HCT116 (cell line): ENCODE measurements at regions not wholly inside any gene's neighbourhood (a gene's known extent, or its start where the extent isn't known, plus 50 kb on each side); places are given as distances from the start of the nearest gene placed in this dataset.

Source experiments
- ATAC-seq: fragments of 200-7000 bp; cut with Tn5 transposase; 2 replicates; pipeline ENCODE4 v1.9.1; 2020; ENCODE audit warnings: mild to moderate bottlenecking, moderate library complexity
- BruUV-seq: library from RNA; stranded (reverse); fragments of 400-500 nt; replicated peaks from 2 replicates; lab custom pipeline; 2021; lab: Mats Ljungman, UMichigan
- CTCF ChIA-PET: fragments of 300-600 bp; sonication (Branson Sonifier 250); formaldehyde crosslinking; loops from one replicate; lab custom pipeline; 2021; ENCODE audit warnings: antibody characterized with exemption; lab: Charles Lee
- POLR2A ChIA-PET: fragments of 300-600, 350-600 bp; sonication (Branson Sonifier 250); formaldehyde crosslinking; loops from one replicate; lab custom pipeline; 2021; ENCODE audit warnings: antibody characterized with exemption; lab: Charles Lee
- RAD21 ChIA-PET, 2 experiments: fragments of 300-600 bp; sonication (Branson Sonifier 250); formaldehyde crosslinking; loops; one replicate each; lab custom pipeline; 2023; ENCODE audit warnings: low total read pairs in 2 of 2; ENCODE audit not compliant: uncharacterized antibody in 2 of 2, unreplicated experiment in 2 of 2, low non-redundant PET in 1 of 2; lab: Charles Lee
- DNase-seq: peaks from one replicate; pipeline ENCODE4 v3.0.0-alpha.2; 2010; ENCODE audit warnings: low read depth, low spot score
- H2AFZ ChIP-seq: fragments of 200-600 bp; shearing (Covaris generic), sonication (generic); 2 replicates; pipeline ENCODE4 v1.6.1; 2017; ENCODE audit warnings: low read depth, mixed run types, mixed read lengths, antibody characterized with exemption, low read length; ENCODE audit not compliant: poor library complexity, severe bottlenecking
- H3K27ac ChIP-seq: 2 replicates; pipeline ENCODE4 v1.5.1; 2012; ENCODE audit warnings: low read depth, low read length
- H3K27me3 ChIP-seq: fragments of 200-600 bp; sonication (generic); 2 replicates; pipeline ENCODE4 v1.6.1; 2016; ENCODE audit warnings: mixed run types, low read length, mixed read lengths; ENCODE audit not compliant: insufficient read depth
- H3K36me3 ChIP-seq, 2 experiments: fragments of 200-500 bp in 1 of 2; fragments of 200-600 bp in 1 of 2; sonication (Bioruptor generic) in 1 of 2; sonication (generic) in 1 of 2; 2 replicates each; pipeline versions ENCODE4 v1.5.1 to v1.6.1; 2014 to 2016; ENCODE audit warnings: low read length in 2 of 2, inconsistent platforms in 1 of 2, mixed read lengths in 1 of 2, mixed run types in 1 of 2; ENCODE audit not compliant: insufficient read depth in 2 of 2, control insufficient read depth in 1 of 2
- H3K4me1 ChIP-seq, 2 experiments: fragments of 200-600 bp in 1 of 2; sonication (generic) in 1 of 2; 2 replicates each; pipeline versions ENCODE4 v1.5.1 to v1.6.1; 2012 to 2017; ENCODE audit warnings: low read length in 2 of 2, inconsistent platforms in 1 of 2, mild to moderate bottlenecking in 1 of 2, mixed read lengths in 1 of 2, mixed run types in 1 of 2, moderate library complexity in 1 of 2; ENCODE audit not compliant: insufficient read depth in 2 of 2, control insufficient read depth in 1 of 2
- H3K4me2 ChIP-seq: fragments of 200-600 bp; sonication (generic); 2 replicates; pipeline ENCODE4 v1.6.1; 2017; ENCODE audit warnings: mixed run types, low read length, mixed read lengths
- H3K4me3 ChIP-seq, 2 experiments: fragments of 200-600 bp in 1 of 2; sonication (generic) in 1 of 2; replicated peaks in 1 of 2; 2 replicates each; pipeline ENCODE4 v1.5.1; 2011 to 2016; ENCODE audit warnings: low read length in 2 of 2, control low read depth in 1 of 2, low read depth in 1 of 2, mild to moderate bottlenecking in 1 of 2, mixed read lengths in 1 of 2, mixed run types in 1 of 2
- H3K79me2 ChIP-seq: fragments of 200-600 bp; sonication (generic); 2 replicates; pipeline ENCODE4 v1.6.1; 2017; ENCODE audit warnings: mild to moderate bottlenecking, mixed run types, low read length, moderate library complexity, mixed read lengths; ENCODE audit not compliant: insufficient read depth
- H3K9ac ChIP-seq: fragments of 200-600 bp; sonication (generic); 2 replicates; pipeline ENCODE4 v1.6.1; 2016; ENCODE audit warnings: low read length, mixed read lengths
- H3K9me2 ChIP-seq: fragments of 200-600 bp; sonication (generic), shearing (Covaris generic); 2 replicates; pipeline ENCODE4 v1.6.1; 2017; ENCODE audit warnings: mixed run types, mild to moderate bottlenecking, moderate library complexity; ENCODE audit not compliant: insufficient read depth
- H3K9me3 ChIP-seq, 2 experiments: fragments of 200-500 bp in 1 of 2; fragments of 200-600 bp in 1 of 2; sonication (Bioruptor generic) in 1 of 2; sonication (generic) in 1 of 2; 2 replicates each; pipeline ENCODE4 v1.6.1; 2014 to 2017; ENCODE audit warnings: low read length in 2 of 2, mixed read lengths in 2 of 2, inconsistent platforms in 1 of 2, low read depth in 1 of 2, mild to moderate bottlenecking in 1 of 2, mixed run types in 1 of 2, moderate library complexity in 1 of 2; ENCODE audit not compliant: control insufficient read depth in 1 of 2, insufficient read depth in 1 of 2
- H4K20me1 ChIP-seq: fragments of 200-600 bp; sonication (generic), shearing (Covaris generic); 2 replicates; pipeline ENCODE4 v1.6.1; 2017; ENCODE audit warnings: mixed run types, mild to moderate bottlenecking, moderate library complexity; ENCODE audit not compliant: insufficient read depth
- CEBPB ChIP-seq: IDR thresholded peaks from 2 replicates; pipeline ENCODE4 v1.6.1; 2012; ENCODE audit warnings: low read depth
- EZH2 ChIP-seq: fragments of 200-600 bp; sonication (generic); IDR thresholded peaks from 2 replicates; pipeline ENCODE4 v1.6.1; 2017; ENCODE audit warnings: antibody characterized with exemption, mixed run types
- EZH2phosphoT487 ChIP-seq: fragments of 200-600 bp; IDR thresholded peaks from 2 replicates; pipeline ENCODE4 v1.6.1; 2018; ENCODE audit warnings: antibody characterized with exemption, borderline replicate concordance
- FOSL1 ChIP-seq: IDR thresholded peaks from 2 replicates; pipeline ENCODE4 v1.6.1; 2012; ENCODE audit warnings: low read depth
- JUND ChIP-seq: IDR thresholded peaks from 2 replicates; pipeline ENCODE4 v1.6.1; 2012
- POLR2AphosphoS5 ChIP-seq: IDR thresholded peaks from 2 replicates; pipeline ENCODE4 v1.6.1; 2011; ENCODE audit warnings: mild to moderate bottlenecking, low read depth, low read length, moderate library complexity
- SP1 ChIP-seq: IDR thresholded peaks from 2 replicates; pipeline ENCODE4 v1.6.1; 2012; ENCODE audit warnings: low read depth
- SRF ChIP-seq: IDR thresholded peaks from 2 replicates; pipeline ENCODE4 v1.6.1; 2012; ENCODE audit warnings: low read depth
- TCF7L2 ChIP-seq: IDR thresholded peaks from 2 replicates; pipeline ENCODE4 v1.7.0; 2011; ENCODE audit warnings: borderline replicate concordance, inconsistent platforms; ENCODE audit not compliant: insufficient read depth, insufficient read length; ENCODE audit errors: extremely low read depth
- YY1 ChIP-seq: IDR thresholded peaks from 2 replicates; pipeline ENCODE4 v1.6.1; 2011; ENCODE audit warnings: low read length, low read depth, moderate library complexity, mild to moderate bottlenecking; ENCODE audit not compliant: insufficient replicate concordance; ENCODE audit errors: extremely low read depth
- ZFX ChIP-seq: fragments of 450-650 bp; IDR thresholded peaks from 2 replicates; pipeline ENCODE4 v1.6.1; 2017
- intact Hi-C: fragments of 100-400 bp; cut with micrococcal nuclease; formaldehyde crosslinking; loops from 2 replicates; pipeline ENCODE4 v1.10.0; 2022
- TF ChIP-seq, protein P1 (sequence below): IDR thresholded peaks from 2 replicates; pipeline ENCODE4 v1.6.1; 2011; ENCODE audit warnings: mild to moderate bottlenecking, low read length, moderate library complexity; ENCODE audit not compliant: insufficient replicate concordance; ENCODE audit errors: extremely low read depth
- TF ChIP-seq, protein P2 (sequence below): IDR thresholded peaks from 2 replicates; pipeline ENCODE4 v1.6.1; 2012; ENCODE audit warnings: low read depth

DNA sequence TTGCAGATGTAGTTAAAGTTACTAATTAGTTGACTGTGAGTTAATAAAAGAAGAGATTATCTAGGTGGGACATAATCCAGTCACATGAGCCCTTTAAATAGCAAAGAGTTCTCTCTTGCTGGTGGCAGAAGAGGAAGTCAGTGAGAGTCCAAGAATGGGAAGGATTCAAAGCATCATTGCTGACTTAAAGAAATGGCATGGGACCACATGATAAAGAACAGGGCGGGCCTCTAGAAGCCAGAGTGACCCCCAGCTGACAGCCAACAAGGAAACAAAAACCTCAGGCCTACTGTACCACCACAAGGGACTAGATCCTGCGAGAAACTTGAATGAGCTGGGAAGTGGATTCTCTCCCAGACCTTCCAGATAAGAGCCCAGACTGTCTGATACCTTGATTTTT is 447.2 kb upstream of the CCDC54 start:
- POLR2A ChIA-PET, result no interaction called here
- H4K20me1 ChIP-seq, result no peaks in the 10 kb centered on the region
- no TSS peak for BruUV-seq
- H2AFZ ChIP-seq, result no peak overlapping the region
- no peak overlapping the region for H3K4me2 ChIP-seq
- H3K9me2 ChIP-seq, result no peaks in the 10 kb centered on the region
- H3K9ac ChIP-seq, result no peak overlapping the region
- DNase-seq (no peak), ATAC-seq (no peak)
- H3K79me2 ChIP-seq, result no peaks in the 10 kb centered on the region
- no peaks in the 10 kb centered on the region for H3K9me3 ChIP-seq
- H3K4me1 ChIP-seq, result no peaks in the 10 kb centered on the region
- RAD21 ChIA-PET, result no interaction called here
- CTCF ChIA-PET, result no interaction called here
- no peak for TF ChIP-seq POLR2AphosphoS5
- TF ChIP-seq SP1, result no peak
- TF ChIP-seq, protein P1, sequence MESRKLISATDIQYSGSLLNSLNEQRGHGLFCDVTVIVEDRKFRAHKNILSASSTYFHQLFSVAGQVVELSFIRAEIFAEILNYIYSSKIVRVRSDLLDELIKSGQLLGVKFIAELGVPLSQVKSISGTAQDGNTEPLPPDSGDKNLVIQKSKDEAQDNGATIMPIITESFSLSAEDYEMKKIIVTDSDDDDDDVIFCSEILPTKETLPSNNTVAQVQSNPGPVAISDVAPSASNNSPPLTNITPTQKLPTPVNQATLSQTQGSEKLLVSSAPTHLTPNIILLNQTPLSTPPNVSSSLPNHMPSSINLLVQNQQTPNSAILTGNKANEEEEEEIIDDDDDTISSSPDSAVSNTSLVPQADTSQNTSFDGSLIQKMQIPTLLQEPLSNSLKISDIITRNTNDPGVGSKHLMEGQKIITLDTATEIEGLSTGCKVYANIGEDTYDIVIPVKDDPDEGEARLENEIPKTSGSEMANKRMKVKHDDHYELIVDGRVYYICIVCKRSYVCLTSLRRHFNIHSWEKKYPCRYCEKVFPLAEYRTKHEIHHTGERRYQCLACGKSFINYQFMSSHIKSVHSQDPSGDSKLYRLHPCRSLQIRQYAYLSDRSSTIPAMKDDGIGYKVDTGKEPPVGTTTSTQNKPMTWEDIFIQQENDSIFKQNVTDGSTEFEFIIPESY, result no peak
- TF ChIP-seq FOSL1, result no peak
- no peak overlapping the region for H3K27ac ChIP-seq
- H3K4me3 ChIP-seq, result no peak overlapping the region
- no peaks in the 10 kb centered on the region for H3K36me3 ChIP-seq
- no peaks in the 10 kb centered on the region for H3K27me3 ChIP-seq
- intact Hi-C loops, result no loop called here

DNA sequence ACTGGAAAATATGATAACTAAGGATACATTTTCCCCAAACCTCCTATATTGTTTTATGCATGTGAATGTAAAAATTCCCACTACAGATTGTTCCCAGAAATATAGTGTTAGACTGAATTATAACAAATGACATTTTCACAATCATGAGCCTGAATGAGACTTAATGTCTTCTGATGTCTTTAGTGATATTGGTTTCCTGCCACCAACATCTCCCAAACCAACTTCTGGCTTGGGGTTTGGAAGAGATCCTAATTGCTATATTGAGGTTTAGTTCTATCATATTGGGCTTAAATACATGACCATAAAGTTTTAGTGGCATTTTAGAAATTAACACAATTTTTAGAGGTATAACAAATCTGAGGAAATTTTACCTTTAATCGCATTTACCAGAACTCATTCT is 445.3 kb upstream of the CCDC54 start:
- ChIA-PET CTCF (no interaction called here), POLR2A (no interaction called here), RAD21 (no interaction called here)
- Histone ChIP-seq H3K9me2 (no peaks in the 10 kb centered on the region), H3K36me3 (no peaks in the 10 kb centered on the region), H3K4me2 (no peak overlapping the region), H3K4me3 (no peak overlapping the region), H3K9ac (no peak overlapping the region), H2AFZ (no peak overlapping the region), H3K4me1 (no peaks in the 10 kb centered on the region), H3K79me2 (no peaks in the 10 kb centered on the region), H3K27me3 (no peaks in the 10 kb centered on the region), H3K9me3 (no peaks in the 10 kb centered on the region), H4K20me1 (no peaks in the 10 kb centered on the region), H3K27ac (no peak overlapping the region)
- ATAC-seq (no peak), DNase-seq (no peak)
- no TSS peak for BruUV-seq
- intact Hi-C loops, result no loop called here
- TF ChIP-seq SRF (no peak), CEBPB (no peak), YY1 (no peak), POLR2AphosphoS5 (no peak), JUND (no peak), EZH2phosphoT487 (no peak), TCF7L2 (no peak), ZFX (no peak), EZH2 (no peak)
- TF ChIP-seq, protein P2, sequence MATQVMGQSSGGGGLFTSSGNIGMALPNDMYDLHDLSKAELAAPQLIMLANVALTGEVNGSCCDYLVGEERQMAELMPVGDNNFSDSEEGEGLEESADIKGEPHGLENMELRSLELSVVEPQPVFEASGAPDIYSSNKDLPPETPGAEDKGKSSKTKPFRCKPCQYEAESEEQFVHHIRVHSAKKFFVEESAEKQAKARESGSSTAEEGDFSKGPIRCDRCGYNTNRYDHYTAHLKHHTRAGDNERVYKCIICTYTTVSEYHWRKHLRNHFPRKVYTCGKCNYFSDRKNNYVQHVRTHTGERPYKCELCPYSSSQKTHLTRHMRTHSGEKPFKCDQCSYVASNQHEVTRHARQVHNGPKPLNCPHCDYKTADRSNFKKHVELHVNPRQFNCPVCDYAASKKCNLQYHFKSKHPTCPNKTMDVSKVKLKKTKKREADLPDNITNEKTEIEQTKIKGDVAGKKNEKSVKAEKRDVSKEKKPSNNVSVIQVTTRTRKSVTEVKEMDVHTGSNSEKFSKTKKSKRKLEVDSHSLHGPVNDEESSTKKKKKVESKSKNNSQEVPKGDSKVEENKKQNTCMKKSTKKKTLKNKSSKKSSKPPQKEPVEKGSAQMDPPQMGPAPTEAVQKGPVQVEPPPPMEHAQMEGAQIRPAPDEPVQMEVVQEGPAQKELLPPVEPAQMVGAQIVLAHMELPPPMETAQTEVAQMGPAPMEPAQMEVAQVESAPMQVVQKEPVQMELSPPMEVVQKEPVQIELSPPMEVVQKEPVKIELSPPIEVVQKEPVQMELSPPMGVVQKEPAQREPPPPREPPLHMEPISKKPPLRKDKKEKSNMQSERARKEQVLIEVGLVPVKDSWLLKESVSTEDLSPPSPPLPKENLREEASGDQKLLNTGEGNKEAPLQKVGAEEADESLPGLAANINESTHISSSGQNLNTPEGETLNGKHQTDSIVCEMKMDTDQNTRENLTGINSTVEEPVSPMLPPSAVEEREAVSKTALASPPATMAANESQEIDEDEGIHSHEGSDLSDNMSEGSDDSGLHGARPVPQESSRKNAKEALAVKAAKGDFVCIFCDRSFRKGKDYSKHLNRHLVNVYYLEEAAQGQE, result no peak
- TF ChIP-seq, protein P1, result no peak
